ENCODE measurements at regions not wholly inside any gene's neighbourhood (a gene's known extent, or its start where the extent isn't known, plus 50 kb on each side); places are given as distances from the start of the nearest gene placed in this dataset.

- TF ChIP-seq ZFP30 (CRISPR knock-in tag; IDR thresholded peaks at IDR 0.05) (no peak), CREB5 (CRISPR knock-in tag; IDR thresholded peaks at IDR 0.05; ENCODE audit: low read depth) (no peak), TOX (CRISPR knock-in tag; IDR thresholded peaks at IDR 0.05; ENCODE audit: borderline replicate concordance) (no peak), ZFP3 (CRISPR knock-in tag; IDR thresholded peaks at IDR 0.05) (no peak), TSHZ2 (CRISPR knock-in tag; IDR thresholded peaks at IDR 0.05) (no peak)
- TF ChIP-seq, protein P1, sequence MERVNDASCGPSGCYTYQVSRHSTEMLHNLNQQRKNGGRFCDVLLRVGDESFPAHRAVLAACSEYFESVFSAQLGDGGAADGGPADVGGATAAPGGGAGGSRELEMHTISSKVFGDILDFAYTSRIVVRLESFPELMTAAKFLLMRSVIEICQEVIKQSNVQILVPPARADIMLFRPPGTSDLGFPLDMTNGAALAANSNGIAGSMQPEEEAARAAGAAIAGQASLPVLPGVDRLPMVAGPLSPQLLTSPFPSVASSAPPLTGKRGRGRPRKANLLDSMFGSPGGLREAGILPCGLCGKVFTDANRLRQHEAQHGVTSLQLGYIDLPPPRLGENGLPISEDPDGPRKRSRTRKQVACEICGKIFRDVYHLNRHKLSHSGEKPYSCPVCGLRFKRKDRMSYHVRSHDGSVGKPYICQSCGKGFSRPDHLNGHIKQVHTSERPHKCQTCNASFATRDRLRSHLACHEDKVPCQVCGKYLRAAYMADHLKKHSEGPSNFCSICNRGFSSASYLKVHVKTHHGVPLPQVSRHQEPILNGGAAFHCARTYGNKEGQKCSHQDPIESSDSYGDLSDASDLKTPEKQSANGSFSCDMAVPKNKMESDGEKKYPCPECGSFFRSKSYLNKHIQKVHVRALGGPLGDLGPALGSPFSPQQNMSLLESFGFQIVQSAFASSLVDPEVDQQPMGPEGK (CRISPR knock-in tag; IDR thresholded peaks at IDR 0.05; ENCODE audit: borderline replicate concordance) = no peak
Observed at GRCh38 chr18:1487457-1487856, 582.8 kb downstream of the ADCYAP1 start.

Data from SK-N-SH treated with all-trans-retinoic acid at 6 μM for 48 hours (cell line).